Liver (tissue), 3 donors: ENCODE measurements at regions not wholly inside any gene's neighbourhood (a gene's known extent, or its start where the extent isn't known, plus 50 kb on each side); places are given as distances from the start of the nearest gene placed in this dataset.
"Not testable (repeated sequence)": the region's sequence is repeated elsewhere in the genome, so short reads cannot be mapped to it uniquely, and the experiment has no call there.

Experiments
- CTCF ChIP-seq: fragments of 150-350 bp; IDR thresholded peaks from 2 replicates; pipeline ENCODE4 v1.5.1; 2017; ENCODE audit warnings: improper control_type of control experiment, low read depth, low read length; ENCODE audit not compliant: missing input control
- EGR1 ChIP-seq, 2 donors: IDR thresholded peaks; 2 replicates each; pipeline ENCODE4 v1.6.1; 2016 to 2018; ENCODE audit warnings: antibody characterized with exemption in 2 of 2, low read depth in 2 of 2
- GABPA ChIP-seq, 2 donors: IDR thresholded peaks in 1 of 2; conservative IDR thresholded peaks in 1 of 2; 2 replicates each; pipeline ENCODE4 v1.6.1; 2016; ENCODE audit warnings: antibody characterized with exemption in 2 of 2, mild to moderate bottlenecking in 1 of 2, moderate library complexity in 1 of 2
- MAX ChIP-seq: IDR thresholded peaks from 2 replicates; pipeline ENCODE4 v1.6.1; 2016; ENCODE audit warnings: antibody characterized with exemption
- RAD21 ChIP-seq, 2 donors: IDR thresholded peaks; 2 replicates each; pipeline ENCODE4 v1.6.1; 2016; ENCODE audit warnings: antibody characterized with exemption in 2 of 2, mild to moderate bottlenecking in 2 of 2
- RXRA ChIP-seq, 2 donors: IDR thresholded peaks; 2 replicates each; pipeline ENCODE4 v1.6.1; 2017 to 2018; ENCODE audit warnings: antibody characterized with exemption in 2 of 2, mild to moderate bottlenecking in 1 of 2
- SP1 ChIP-seq: IDR thresholded peaks from 2 replicates; pipeline ENCODE4 v1.6.1; 2018; ENCODE audit warnings: antibody characterized with exemption, mild to moderate bottlenecking
- TAF1 ChIP-seq: conservative IDR thresholded peaks from 2 replicates; pipeline ENCODE4 v1.6.1; 2016; ENCODE audit warnings: antibody characterized with exemption, mild to moderate bottlenecking
- YY1 ChIP-seq: IDR thresholded peaks from 2 replicates; pipeline ENCODE4 v1.6.1; 2016; ENCODE audit warnings: antibody characterized with exemption, mild to moderate bottlenecking
- ZBTB33 ChIP-seq: IDR thresholded peaks from 2 replicates; pipeline ENCODE4 v1.6.1; 2016; ENCODE audit warnings: antibody characterized with exemption
- TF ChIP-seq, protein P1 (sequence below): IDR thresholded peaks from 2 replicates; pipeline ENCODE4 v1.6.1; 2016; ENCODE audit warnings: antibody characterized with exemption, mild to moderate bottlenecking
- TF ChIP-seq, protein P2 (sequence below): IDR thresholded peaks from 2 replicates; pipeline ENCODE4 v1.6.1; 2016; ENCODE audit warnings: antibody characterized with exemption
- donor health status: healthy.
- donor health status: healthy.

- not testable (repeated sequence) for TF ChIP-seq TAF1; YY1; CTCF; RXRA (IDR thresholded peaks at IDR 0.05); GABPA (IDR thresholded peaks at IDR 0.05 in 1 of 2, conservative IDR thresholded peaks at IDR 0.05 in 1 of 2); SP1; MAX; RAD21 (IDR thresholded peaks at IDR 0.05); ZBTB33; EGR1 (IDR thresholded peaks at IDR 0.05; ENCODE audit: low read depth in 2 of 2)
- TF ChIP-seq, protein P1, sequence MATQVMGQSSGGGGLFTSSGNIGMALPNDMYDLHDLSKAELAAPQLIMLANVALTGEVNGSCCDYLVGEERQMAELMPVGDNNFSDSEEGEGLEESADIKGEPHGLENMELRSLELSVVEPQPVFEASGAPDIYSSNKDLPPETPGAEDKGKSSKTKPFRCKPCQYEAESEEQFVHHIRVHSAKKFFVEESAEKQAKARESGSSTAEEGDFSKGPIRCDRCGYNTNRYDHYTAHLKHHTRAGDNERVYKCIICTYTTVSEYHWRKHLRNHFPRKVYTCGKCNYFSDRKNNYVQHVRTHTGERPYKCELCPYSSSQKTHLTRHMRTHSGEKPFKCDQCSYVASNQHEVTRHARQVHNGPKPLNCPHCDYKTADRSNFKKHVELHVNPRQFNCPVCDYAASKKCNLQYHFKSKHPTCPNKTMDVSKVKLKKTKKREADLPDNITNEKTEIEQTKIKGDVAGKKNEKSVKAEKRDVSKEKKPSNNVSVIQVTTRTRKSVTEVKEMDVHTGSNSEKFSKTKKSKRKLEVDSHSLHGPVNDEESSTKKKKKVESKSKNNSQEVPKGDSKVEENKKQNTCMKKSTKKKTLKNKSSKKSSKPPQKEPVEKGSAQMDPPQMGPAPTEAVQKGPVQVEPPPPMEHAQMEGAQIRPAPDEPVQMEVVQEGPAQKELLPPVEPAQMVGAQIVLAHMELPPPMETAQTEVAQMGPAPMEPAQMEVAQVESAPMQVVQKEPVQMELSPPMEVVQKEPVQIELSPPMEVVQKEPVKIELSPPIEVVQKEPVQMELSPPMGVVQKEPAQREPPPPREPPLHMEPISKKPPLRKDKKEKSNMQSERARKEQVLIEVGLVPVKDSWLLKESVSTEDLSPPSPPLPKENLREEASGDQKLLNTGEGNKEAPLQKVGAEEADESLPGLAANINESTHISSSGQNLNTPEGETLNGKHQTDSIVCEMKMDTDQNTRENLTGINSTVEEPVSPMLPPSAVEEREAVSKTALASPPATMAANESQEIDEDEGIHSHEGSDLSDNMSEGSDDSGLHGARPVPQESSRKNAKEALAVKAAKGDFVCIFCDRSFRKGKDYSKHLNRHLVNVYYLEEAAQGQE: not testable (repeated sequence)
- TF ChIP-seq, protein P2, sequence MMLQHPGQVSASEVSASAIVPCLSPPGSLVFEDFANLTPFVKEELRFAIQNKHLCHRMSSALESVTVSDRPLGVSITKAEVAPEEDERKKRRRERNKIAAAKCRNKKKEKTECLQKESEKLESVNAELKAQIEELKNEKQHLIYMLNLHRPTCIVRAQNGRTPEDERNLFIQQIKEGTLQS: not testable (repeated sequence)
Measured at GRCh38 chr22:49669969-49670455, 157.7 kb downstream of the BRD1 start.
